ENCODE measurements at regions not wholly inside any gene's neighbourhood (a gene's known extent, or its start where the extent isn't known, plus 50 kb on each side); places are given as distances from the start of the nearest gene placed in this dataset.

- no peak for DNase-seq
- peaks cover 11 to 14% of the 10 kb centered on the region in 2 experiments; a peak in 4 of 5 replicates for H3K9me3 Mint-ChIP-seq
- no peak overlapping the region for H4K91ac ChIP-seq (ENCODE audit: insufficient read length, low read depth, low read length)
- no peak overlapping the region for H2BK12ac ChIP-seq (ENCODE audit: insufficient read length, low read depth, low read length)
- H4K20me1 ChIP-seq (ENCODE audit: control insufficient read depth, insufficient read depth, insufficient read length): no peaks in the 10 kb centered on the region
- H4K8ac ChIP-seq (replicated peaks; ENCODE audit: insufficient read length, low read depth, low read length): no peak overlapping the region
- H3K79me1 ChIP-seq (ENCODE audit: insufficient read depth, low read depth, low read length, poor library complexity, severe bottlenecking): no peaks in the 10 kb centered on the region
- no peak overlapping the region for H3K4me3 Mint-ChIP-seq
- H2BK5ac ChIP-seq (ENCODE audit: insufficient read length, low read length): no peak overlapping the region
- H3K4ac ChIP-seq (ENCODE audit: low read depth, low read length): no peak overlapping the region
- no peak overlapping the region for H2BK120ac ChIP-seq (ENCODE audit: low read depth, low read length, poor library complexity, severe bottlenecking)
- H2AFZ ChIP-seq (ENCODE audit: low read length): no peak overlapping the region
- no peak for TF ChIP-seq CTCF (conservative IDR thresholded peaks at IDR 0.05)
- H3T11ph ChIP-seq (ENCODE audit: low read length): no peak overlapping the region
- no peak overlapping the region for H3K56ac ChIP-seq (ENCODE audit: insufficient read length, low read depth, low read length)
- no peak overlapping the region for H4K5ac ChIP-seq (ENCODE audit: insufficient read length, low read depth, low read length)
- no peak overlapping the region for H3K27ac Mint-ChIP-seq
- H3K4me1 Mint-ChIP-seq: peaks cover 0 to 3% of the 10 kb centered on the region in 2 experiments; a peak in 1 of 4 replicates
- H2BK20ac ChIP-seq (ENCODE audit: low read depth, low read length, poor library complexity, severe bottlenecking): no peak overlapping the region
- H3K27me3 ChIP-seq (ENCODE audit: insufficient read depth, low read length): no peaks in the 10 kb centered on the region
- no peak overlapping the region for H3K27ac ChIP-seq (ENCODE audit: insufficient read length, low read depth, low read length)
- H3K36me3 Mint-ChIP-seq (ENCODE audit: insufficient read depth in 1 of 3, low read depth in 3 of 3): peaks cover 0 to 11% (median 7%) of the 10 kb centered on the region in 3 experiments; a peak in 2 of 7 replicates
- no peak overlapping the region for H3K14ac ChIP-seq (ENCODE audit: insufficient read depth, low read length)
- no peaks in the 10 kb centered on the region for H3K79me2 ChIP-seq (ENCODE audit: insufficient read depth, low read length)
- WGBS (ENCODE audit: extremely low coverage, insufficient read length, low lambda C conversion rate): no CpG with 5 or more reads among the region's 2 CpGs
- H3K18ac ChIP-seq (ENCODE audit: insufficient read length, low read depth, low read length): no peak overlapping the region
- H3K4me1 ChIP-seq (ENCODE audit: insufficient read depth, low read length): no peaks in the 10 kb centered on the region
- H3K27me3 Mint-ChIP-seq (ENCODE audit: low read depth): no peaks in the 10 kb centered on the region
- H3K23ac ChIP-seq (ENCODE audit: insufficient read length, low read depth, low read length): no peak overlapping the region
- no peak overlapping the region for H3K4me2 ChIP-seq (ENCODE audit: insufficient read depth, insufficient read length, low read length)
- H2AK5ac ChIP-seq (ENCODE audit: insufficient read length, low read length): no peak overlapping the region
- H2BK15ac ChIP-seq (ENCODE audit: low read depth, low read length): no peak overlapping the region
- no peak overlapping the region for H3K9ac ChIP-seq (ENCODE audit: extremely low read depth, insufficient read length, low read length)
- no peaks in the 10 kb centered on the region for H3K23me2 ChIP-seq (ENCODE audit: insufficient read length, low read depth, low read length, poor library complexity, severe bottlenecking)
- H3K9me3 ChIP-seq (ENCODE audit: control insufficient read depth, low read depth, low read length): no peaks in the 10 kb centered on the region
Observed at GRCh38 chr10:33401300-33401699, 66.8 kb upstream of the NRP1 start.

All from H9 (cell line).